HG02763 (cell line): ENCODE measurements at regions not wholly inside any gene's neighbourhood (a gene's known extent, or its start where the extent isn't known, plus 50 kb on each side); places are given as distances from the start of the nearest gene placed in this dataset.
"Not testable (repeated sequence)": the region's sequence is repeated elsewhere in the genome, so short reads cannot be mapped to it uniquely, and the experiment has no call there.

Experiments used
- ATAC-seq: cut with Tn5 transposase; IDR thresholded peaks from one replicate; pipeline ENCODE4 v1.9.1; 2021; ENCODE audit warnings: mild to moderate bottlenecking, moderate library complexity; ENCODE audit not compliant: unreplicated experiment

- ATAC-seq: not testable (repeated sequence)
These were observed 798.3 kb upstream of the CDH9 start for GRCh38 chr5:27836704-27837103.

- ATAC-seq: no peak
These were observed 794.5 kb upstream of the CDH9 start for GRCh38 chr5:27832886-27833285.

GRCh38 chr5:27830546-27830945 is 792.2 kb upstream of the CDH9 start:
- no peak for ATAC-seq

GRCh38 chr5:27821681-27822080 is 783.3 kb upstream of the CDH9 start:
- no peak for ATAC-seq

- no peak for ATAC-seq
These were observed 780.5 kb upstream of the CDH9 start for GRCh38 chr5:27818888-27819287.

GRCh38 chr5:27814983-27815382 is 776.6 kb upstream of the CDH9 start:
- ATAC-seq: no peak

GRCh38 chr5:27814286-27814685 is 775.9 kb upstream of the CDH9 start:
- ATAC-seq: no peak

- no peak for ATAC-seq
These were observed 772.1 kb upstream of the CDH9 start for GRCh38 chr5:27810458-27810857.

GRCh38 chr5:27797220-27797619 is 758.8 kb upstream of the CDH9 start:
- ATAC-seq: no peak

GRCh38 chr5:27788184-27788583 is 749.8 kb upstream of the CDH9 start:
- no peak for ATAC-seq

GRCh38 chr5:27784317-27784716 is 745.9 kb upstream of the CDH9 start:
- no peak for ATAC-seq

- ATAC-seq: no peak
These were observed 739.7 kb upstream of the CDH9 start for GRCh38 chr5:27778121-27778520.

- ATAC-seq: no peak
These were observed 735.2 kb upstream of the CDH9 start for GRCh38 chr5:27773636-27774035.

- ATAC-seq: no peak
These were observed 734.8 kb upstream of the CDH9 start for GRCh38 chr5:27773166-27773565.

- no peak for ATAC-seq
These were observed 731.5 kb upstream of the CDH9 start for GRCh38 chr5:27769748-27770402.

- no peak for ATAC-seq
These were observed 710.5 kb upstream of the CDH9 start for GRCh38 chr5:27748847-27749246.

- ATAC-seq: not testable (repeated sequence)
These were observed 705.1 kb upstream of the CDH9 start for GRCh38 chr5:27743383-27743979.

- ATAC-seq: no peak
These were observed 704.4 kb upstream of the CDH9 start for GRCh38 chr5:27742805-27743204.

- ATAC-seq: no peak
These were observed 696.5 kb upstream of the CDH9 start for GRCh38 chr5:27734838-27735237.

- no peak for ATAC-seq
These were observed 694.9 kb upstream of the CDH9 start for GRCh38 chr5:27733237-27733636.

GRCh38 chr5:27727254-27727653 is 688.9 kb upstream of the CDH9 start:
- ATAC-seq: no peak

- no peak for ATAC-seq
These were observed 684.0 kb upstream of the CDH9 start for GRCh38 chr5:27722337-27722736.

GRCh38 chr5:27708534-27708933 is 670.1 kb upstream of the CDH9 start:
- ATAC-seq: no peak
